ENCODE measurements at regions not wholly inside any gene's neighbourhood (a gene's known extent, or its start where the extent isn't known, plus 50 kb on each side); places are given as distances from the start of the nearest gene placed in this dataset.

GRCh38 chr7:36015733-36016132, 137.3 kb upstream of the EEPD1 start:
- intact Hi-C loops (cut with DNase I), result no loop called here
- H3K9me3 ChIP-seq, result no peaks in the 10 kb centered on the region
- WGBS (ENCODE audit: insufficient coverage, low coverage, low lambda C conversion rate, missing lambda C conversion rate), result 64% methylated on average over 2 of the region's 2 CpGs
- H3K4me3 ChIP-seq, result no peak overlapping the region
- no peaks in the 10 kb centered on the region for H3K4me1 ChIP-seq
- TF ChIP-seq CTCF (IDR thresholded peaks at IDR 0.05), result no peak
- TF ChIP-seq POLR2A (IDR thresholded peaks at IDR 0.05), result no peak
- no peaks in the 10 kb centered on the region for H3K27me3 ChIP-seq
- DNase-seq (no peak), ATAC-seq (no peak)
- H3K27ac ChIP-seq, result no peak overlapping the region
- no peaks in the 10 kb centered on the region for H3K36me3 ChIP-seq

GRCh38 chr7:36016648-36017047, 136.4 kb upstream of the EEPD1 start:
- Histone ChIP-seq H3K27me3 (no peaks in the 10 kb centered on the region), H3K9me3 (no peaks in the 10 kb centered on the region), H3K4me1 (no peaks in the 10 kb centered on the region), H3K36me3 (no peaks in the 10 kb centered on the region), H3K27ac (no peak overlapping the region), H3K4me3 (no peak overlapping the region)
- WGBS (ENCODE audit: insufficient coverage, low coverage, low lambda C conversion rate, missing lambda C conversion rate), result 100% methylated on average over 2 of the region's 4 CpGs
- DNase-seq, result no peak
- intact Hi-C loops (cut with DNase I), result no loop called here
- no peak for ATAC-seq
- TF ChIP-seq POLR2A (IDR thresholded peaks at IDR 0.05) (no peak), CTCF (IDR thresholded peaks at IDR 0.05) (no peak)

GRCh38 chr7:36017111-36017510, 135.9 kb upstream of the EEPD1 start:
- Histone ChIP-seq H3K27me3 (no peaks in the 10 kb centered on the region), H3K4me1 (no peaks in the 10 kb centered on the region), H3K36me3 (no peaks in the 10 kb centered on the region), H3K27ac (no peak overlapping the region), H3K9me3 (no peaks in the 10 kb centered on the region), H3K4me3 (no peak overlapping the region)
- ATAC-seq (no peak), DNase-seq (no peak)
- no peak for TF ChIP-seq POLR2A (IDR thresholded peaks at IDR 0.05)
- no peak for TF ChIP-seq CTCF (IDR thresholded peaks at IDR 0.05)
- 85% methylated on average over 3 of the region's 7 CpGs for WGBS (ENCODE audit: insufficient coverage, low coverage, low lambda C conversion rate, missing lambda C conversion rate)
- intact Hi-C loops (cut with DNase I), result no loop called here

GRCh38 chr7:36018816-36019484, 134.1 kb upstream of the EEPD1 start:
- H3K4me3 ChIP-seq, result no peak overlapping the region
- ATAC-seq (peak in 1 of 4 donors; percentile 28), DNase-seq (no peak)
- intact Hi-C loops (cut with DNase I), result no loop called here
- no peak overlapping the region for H3K27ac ChIP-seq
- H3K36me3 ChIP-seq, result no peaks in the 10 kb centered on the region
- no peak for TF ChIP-seq CTCF (IDR thresholded peaks at IDR 0.05)
- TF ChIP-seq POLR2A (IDR thresholded peaks at IDR 0.05), result no peak
- 100% methylated on average over 1 of the region's 7 CpGs for WGBS (ENCODE audit: insufficient coverage, low coverage, low lambda C conversion rate, missing lambda C conversion rate)
- H3K27me3 ChIP-seq, result no peaks in the 10 kb centered on the region
- no peaks in the 10 kb centered on the region for H3K9me3 ChIP-seq
- H3K4me1 ChIP-seq, result no peaks in the 10 kb centered on the region

- TF ChIP-seq CTCF (IDR thresholded peaks at IDR 0.05), result no peak
- TF ChIP-seq POLR2A (IDR thresholded peaks at IDR 0.05), result no peak
- no peak overlapping the region for H3K4me3 ChIP-seq
- intact Hi-C loops (cut with DNase I), result no loop called here
- H3K4me1 ChIP-seq, result no peaks in the 10 kb centered on the region
- no peak for ATAC-seq
- no peak overlapping the region for H3K27ac ChIP-seq
- no peaks in the 10 kb centered on the region for H3K36me3 ChIP-seq
- WGBS (ENCODE audit: insufficient coverage, low coverage, low lambda C conversion rate, missing lambda C conversion rate), result 93% methylated on average over 4 of the region's 4 CpGs
- H3K9me3 ChIP-seq, result no peaks in the 10 kb centered on the region
- H3K27me3 ChIP-seq, result no peaks in the 10 kb centered on the region
- no peak for DNase-seq
Measured at GRCh38 chr7:36019538-36019937, 133.5 kb upstream of the EEPD1 start.
